Kidney glomerular epithelial cell (primary cell): ENCODE measurements at regions not wholly inside any gene's neighbourhood (a gene's known extent, or its start where the extent isn't known, plus 50 kb on each side); places are given as distances from the start of the nearest gene placed in this dataset.

Experiments
- DNase-seq: peaks from one replicate; lab custom pipeline; 2025; lab: John Stamatoyannopoulos, UW

GRCh38 chr20:56175884-56176283 is 72.6 kb upstream of the MC3R start:
- DNase-seq = no peak

GRCh38 chr20:56178219-56178618 is 70.3 kb upstream of the MC3R start:
- no peak for DNase-seq

DNA sequence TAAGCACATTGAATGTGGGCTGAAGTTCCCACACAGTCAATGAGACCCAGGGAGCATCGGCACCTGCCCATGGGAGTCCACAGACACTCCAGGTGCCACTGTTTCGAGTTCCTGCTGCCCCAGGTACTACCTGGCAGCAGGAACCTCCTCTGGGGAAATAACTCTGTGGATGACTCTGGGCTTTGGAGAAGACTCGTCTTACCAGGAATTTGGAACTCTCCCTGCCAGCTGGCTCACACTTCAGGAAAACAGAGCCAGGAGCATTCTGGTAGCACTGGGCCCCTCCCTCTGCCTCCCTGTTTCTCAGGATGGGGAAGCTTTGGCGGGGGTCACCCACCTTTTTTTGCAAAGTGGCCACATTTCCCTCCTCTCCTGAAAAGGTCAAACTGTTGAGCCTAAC is 69.5 kb upstream of the MC3R start:
- DNase-seq = no peak

GRCh38 chr20:56181583-56181982 is 66.9 kb upstream of the MC3R start:
- DNase-seq = no peak

DNA sequence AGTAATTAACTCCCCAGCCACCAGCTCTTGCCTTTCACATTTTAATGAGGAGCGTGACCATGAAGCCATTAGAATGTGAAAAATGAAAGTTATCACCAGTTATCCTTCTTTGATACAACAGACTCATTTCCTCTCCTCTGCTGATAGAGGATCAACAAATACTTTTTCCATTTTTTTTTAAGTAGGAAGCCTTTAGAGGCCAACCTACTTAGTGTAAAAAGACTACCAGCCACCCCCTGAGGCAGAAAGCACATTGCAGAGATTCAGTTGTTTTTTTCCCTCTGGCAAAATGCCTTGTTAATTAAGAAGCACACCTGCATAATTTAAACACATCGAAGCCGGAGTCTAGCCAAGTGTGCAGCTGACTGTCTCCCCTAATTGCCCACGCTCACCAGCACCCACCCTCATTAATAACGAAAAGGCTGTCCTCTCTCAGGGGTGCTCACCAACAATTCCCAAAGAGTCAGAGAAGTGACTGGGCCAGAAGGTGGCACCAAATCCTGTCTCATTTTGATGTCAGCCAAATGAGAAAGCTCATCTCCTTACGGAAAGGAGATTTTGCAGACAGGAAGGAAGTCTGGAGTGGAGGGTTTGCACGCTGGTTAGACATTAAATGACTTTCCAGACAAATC is 60.9 kb upstream of the MC3R start:
- DNase-seq = no peak

DNA sequence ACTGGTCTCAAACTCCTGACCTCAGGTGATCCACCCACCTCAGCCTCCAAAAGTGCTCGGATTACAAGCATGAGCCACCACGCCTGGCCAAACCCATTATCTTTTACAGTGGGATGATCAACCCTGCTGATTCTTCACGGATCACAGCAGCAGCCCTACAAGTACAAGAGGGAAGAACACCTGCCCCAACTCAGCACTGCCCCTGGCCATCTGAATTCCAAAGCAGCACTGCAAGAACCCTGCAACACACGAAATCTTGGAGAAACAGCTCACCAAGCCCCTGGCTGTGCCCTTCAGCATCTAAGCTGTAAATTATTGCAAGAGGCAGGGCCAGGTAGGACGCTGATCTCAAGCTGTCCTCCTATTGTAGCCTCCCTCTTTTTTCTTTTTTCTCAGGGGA is 54.5 kb upstream of the MC3R start:
- DNase-seq = no peak

GRCh38 chr20:56195946-56196345 is 52.6 kb upstream of the MC3R start:
- DNase-seq = no peak
